Activated T-cell treated with anti-CD3 and anti-CD28 coated beads, Interleukin-2, amount 50 U/mL, for 24 hours (primary cell): ENCODE measurements at regions not wholly inside any gene's neighbourhood (a gene's known extent, or its start where the extent isn't known, plus 50 kb on each side); places are given as distances from the start of the nearest gene placed in this dataset.
A peak's percentile ranks its signal among the peaks of the same experiment; 100 is the strongest.

Experiments
- DNase-seq: peaks from one replicate; pipeline ENCODE4 v3.0.0-alpha.2; 2020
- H3K27ac Mint-ChIP-seq: 2 replicates; pipeline ENCODE4 v1.8.0; 2020; ENCODE audit warnings: mild to moderate bottlenecking, mixed read lengths
- H3K27me3 Mint-ChIP-seq: 2 replicates; pipeline ENCODE4 v1.8.0; 2020; ENCODE audit warnings: mixed read lengths
- H3K36me3 Mint-ChIP-seq: 2 replicates; pipeline ENCODE4 v1.8.0; 2020; ENCODE audit warnings: low read depth, mixed read lengths
- H3K4me1 Mint-ChIP-seq: 2 replicates; pipeline ENCODE4 v1.8.0; 2020; ENCODE audit warnings: low read depth, mixed read lengths
- H3K4me3 Mint-ChIP-seq: 2 replicates; pipeline ENCODE4 v1.8.0; 2020; ENCODE audit warnings: mild to moderate bottlenecking, moderate library complexity, mixed read lengths
- H3K9me3 Mint-ChIP-seq: 2 replicates; pipeline ENCODE4 v1.8.0; 2020; ENCODE audit warnings: mixed read lengths

GRCh38 chr5:68088302-68088701, 127.3 kb upstream of the PIK3R1 start:
- H3K9me3 Mint-ChIP-seq, result no peaks in the 10 kb centered on the region
- H3K4me3 Mint-ChIP-seq, result no peak overlapping the region
- no peak for DNase-seq
- no peaks in the 10 kb centered on the region for H3K36me3 Mint-ChIP-seq
- H3K27ac Mint-ChIP-seq, result no peak overlapping the region
- H3K4me1 Mint-ChIP-seq, result no peaks in the 10 kb centered on the region
- H3K27me3 Mint-ChIP-seq, result no peaks in the 10 kb centered on the region

- H3K4me1 Mint-ChIP-seq, result no peaks in the 10 kb centered on the region
- no peak overlapping the region for H3K27ac Mint-ChIP-seq
- DNase-seq, result no peak
- no peaks in the 10 kb centered on the region for H3K9me3 Mint-ChIP-seq
- no peak overlapping the region for H3K4me3 Mint-ChIP-seq
- no peaks in the 10 kb centered on the region for H3K27me3 Mint-ChIP-seq
- H3K36me3 Mint-ChIP-seq, result no peaks in the 10 kb centered on the region
These were observed 127.7 kb upstream of the PIK3R1 start for GRCh38 chr5:68087866-68088265.

DNA sequence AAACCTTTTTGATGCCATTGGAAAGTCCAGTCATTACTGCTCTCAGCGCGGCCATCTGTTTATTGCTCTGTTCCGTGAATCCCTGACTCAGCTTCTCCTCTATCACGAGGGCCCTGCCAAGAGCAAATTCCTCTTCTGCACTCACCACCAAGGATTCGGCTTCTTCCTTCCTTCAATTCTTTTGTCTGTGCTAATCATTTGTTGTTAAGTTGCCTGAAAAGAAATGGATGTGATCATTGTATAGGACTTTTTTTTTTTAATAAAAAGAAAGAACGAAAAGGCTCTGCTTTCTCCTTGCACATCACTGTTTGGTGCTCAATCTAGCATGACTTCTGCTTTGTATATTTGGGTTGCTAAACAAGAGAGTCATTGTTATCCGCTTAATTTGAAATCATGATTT, 128.7 kb upstream of the PIK3R1 start:
- no peak for DNase-seq
- no peak overlapping the region for H3K4me3 Mint-ChIP-seq
- H3K27ac Mint-ChIP-seq, result no peak overlapping the region

DNA sequence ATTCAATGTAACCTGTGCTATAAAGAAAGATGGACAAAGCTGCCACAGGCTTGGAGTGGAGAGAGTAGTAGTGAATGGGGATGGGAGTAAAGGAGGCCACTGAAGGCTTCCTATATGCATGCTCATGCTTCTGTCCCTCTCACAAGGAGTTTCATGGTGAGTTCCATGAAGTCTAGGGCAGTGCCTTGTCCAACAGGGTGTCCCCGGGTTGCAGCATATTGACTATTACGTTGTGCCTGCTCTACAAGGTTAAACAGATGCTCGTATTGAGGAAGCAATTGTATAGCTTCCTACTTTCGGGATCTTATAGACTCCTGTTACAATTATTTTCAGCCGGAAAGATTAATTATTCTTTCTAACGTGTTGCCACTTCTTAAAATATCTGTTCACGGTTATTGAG, 129.1 kb upstream of the PIK3R1 start:
- Mint-ChIP-seq H3K27ac (no peak overlapping the region), H3K4me1 (no peaks in the 10 kb centered on the region), H3K4me3 (no peak overlapping the region), H3K27me3 (no peaks in the 10 kb centered on the region), H3K36me3 (no peaks in the 10 kb centered on the region), H3K9me3 (no peaks in the 10 kb centered on the region)
- DNase-seq, result no peak

More for the DNA sequence above, 128.7 kb upstream of the PIK3R1 start:
- H3K9me3 Mint-ChIP-seq, result no peaks in the 10 kb centered on the region
- H3K4me1 Mint-ChIP-seq, result no peaks in the 10 kb centered on the region
- H3K27me3 Mint-ChIP-seq, result no peaks in the 10 kb centered on the region
- no peaks in the 10 kb centered on the region for H3K36me3 Mint-ChIP-seq

DNA sequence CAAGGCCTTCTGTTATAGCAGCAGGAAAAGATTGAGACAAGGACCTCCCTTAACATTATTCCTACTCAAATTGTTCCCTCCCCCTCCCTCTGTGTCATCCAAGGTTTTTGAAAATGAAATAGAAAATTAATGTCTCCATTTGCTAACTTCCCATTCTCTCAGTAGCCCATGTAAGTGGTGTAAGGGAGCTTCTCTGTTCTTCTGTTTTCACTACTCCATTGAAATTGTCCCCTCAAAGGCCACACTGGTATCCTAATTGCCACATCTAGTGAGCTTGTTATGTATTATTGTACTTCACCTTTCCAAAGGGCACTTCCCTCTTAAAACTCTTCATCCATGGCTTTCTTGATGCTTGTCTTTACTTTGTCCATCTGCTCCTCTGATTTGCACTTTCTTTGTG, 131.2 kb upstream of the PIK3R1 start:
- H3K4me1 Mint-ChIP-seq, result no peaks in the 10 kb centered on the region
- no peak overlapping the region for H3K27ac Mint-ChIP-seq
- no peak overlapping the region for H3K4me3 Mint-ChIP-seq
- no peak for DNase-seq
- H3K36me3 Mint-ChIP-seq, result no peaks in the 10 kb centered on the region
- H3K9me3 Mint-ChIP-seq, result no peaks in the 10 kb centered on the region
- peaks cover 6% of the 10 kb centered on the region for H3K27me3 Mint-ChIP-seq

DNA sequence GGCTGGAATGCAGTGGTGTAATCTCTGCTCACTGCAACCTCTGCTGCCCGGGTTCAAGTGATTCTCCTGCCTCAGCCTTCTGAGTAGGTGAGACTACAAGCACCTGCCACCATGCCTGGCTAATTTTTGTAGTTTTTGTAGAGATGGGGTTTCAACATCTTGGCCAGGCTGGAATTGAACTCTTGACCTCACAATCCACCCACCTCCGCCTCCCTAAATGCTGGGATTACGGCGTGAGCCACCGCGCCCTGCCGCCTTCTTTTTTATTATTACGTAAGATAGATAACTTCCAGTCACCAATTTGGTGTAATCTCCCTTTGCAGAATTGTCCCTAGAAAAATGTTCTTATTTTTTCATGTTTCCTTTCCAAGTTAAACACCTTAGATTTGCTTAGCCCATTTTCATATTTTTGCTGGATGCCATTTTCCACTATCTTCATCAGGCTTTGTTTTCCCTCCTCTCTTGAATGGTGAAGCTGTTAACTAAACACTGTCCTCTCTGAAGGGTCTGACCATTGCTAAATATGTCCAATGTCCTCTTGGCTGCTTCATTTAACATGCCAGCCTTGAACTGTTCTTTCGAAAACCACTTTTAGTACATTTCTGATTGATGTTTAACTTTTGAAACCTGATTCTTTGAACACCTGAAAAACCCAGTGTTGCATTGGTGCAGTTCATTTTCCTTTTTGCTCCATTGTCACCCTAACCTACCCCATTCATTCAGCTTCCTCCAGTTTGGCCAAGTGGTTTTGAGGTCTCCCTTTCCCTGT, 135.1 kb upstream of the PIK3R1 start:
- H3K4me1 Mint-ChIP-seq, result no peaks in the 10 kb centered on the region
- H3K4me3 Mint-ChIP-seq, result no peak overlapping the region
- no peaks in the 10 kb centered on the region for H3K36me3 Mint-ChIP-seq
- peaks cover 6% of the 10 kb centered on the region for H3K27me3 Mint-ChIP-seq
- DNase-seq, result no peak
- H3K9me3 Mint-ChIP-seq, result no peaks in the 10 kb centered on the region
- H3K27ac Mint-ChIP-seq, result no peak overlapping the region

GRCh38 chr5:68077349-68077894, 138.1 kb upstream of the PIK3R1 start:
- Mint-ChIP-seq H3K36me3 (no peaks in the 10 kb centered on the region), H3K4me3 (no peak overlapping the region), H3K4me1 (no peaks in the 10 kb centered on the region), H3K9me3 (no peaks in the 10 kb centered on the region), H3K27me3 (peaks cover 6% of the 10 kb centered on the region), H3K27ac (no peak overlapping the region)
- no peak for DNase-seq

DNA sequence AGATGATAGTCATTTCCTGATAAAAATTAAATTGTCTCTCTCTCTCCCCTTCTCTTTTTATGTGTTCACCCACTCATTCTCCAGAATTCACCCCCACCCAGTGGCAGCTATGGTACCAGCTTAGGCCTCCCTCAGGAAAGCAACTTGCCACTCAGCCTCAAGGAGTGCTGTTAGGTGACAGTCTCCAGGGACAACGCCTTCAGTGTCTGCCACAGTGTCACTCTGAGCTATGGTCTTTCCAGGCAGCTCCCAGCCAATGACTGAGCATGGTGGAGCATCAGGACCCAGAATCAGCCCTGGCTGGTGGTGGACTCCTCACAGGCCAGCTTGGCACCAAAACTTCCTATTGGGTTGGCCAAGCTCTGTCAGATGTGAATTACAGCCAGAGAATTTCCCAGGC, 140.9 kb upstream of the PIK3R1 start:
- Mint-ChIP-seq H3K36me3 (no peaks in the 10 kb centered on the region), H3K9me3 (no peaks in the 10 kb centered on the region), H3K4me1 (peaks cover 15% of the 10 kb centered on the region), H3K27me3 (no peaks in the 10 kb centered on the region), H3K27ac (no peak overlapping the region), H3K4me3 (no peak overlapping the region)
- no peak for DNase-seq

GRCh38 chr5:68074048-68074632, 141.4 kb upstream of the PIK3R1 start:
- no peaks in the 10 kb centered on the region for H3K36me3 Mint-ChIP-seq
- H3K9me3 Mint-ChIP-seq, result no peaks in the 10 kb centered on the region

DNA sequence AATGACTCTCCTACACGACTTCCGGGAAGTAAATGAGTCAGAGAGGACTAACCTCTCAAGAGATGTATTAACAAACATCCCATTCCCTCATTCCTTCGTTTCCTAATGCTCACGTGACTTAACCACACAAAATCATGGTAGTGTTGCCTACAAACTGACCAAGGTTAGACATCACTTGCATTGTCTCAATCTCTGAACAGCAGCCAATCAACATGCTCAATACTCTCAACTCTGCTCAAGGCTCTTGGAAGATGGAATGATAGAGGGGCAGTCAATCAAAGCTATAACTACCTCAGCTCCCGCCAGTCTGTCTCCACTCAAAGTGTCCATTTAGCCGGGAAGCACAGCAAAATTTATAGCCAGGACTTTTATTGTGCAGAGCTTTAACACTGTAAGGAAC, 143.8 kb upstream of the PIK3R1 start:
- Mint-ChIP-seq H3K36me3 (no peaks in the 10 kb centered on the region), H3K4me3 (no peak overlapping the region), H3K9me3 (no peaks in the 10 kb centered on the region), H3K4me1 (peaks cover 15% of the 10 kb centered on the region), H3K27me3 (no peaks in the 10 kb centered on the region), H3K27ac (no peak overlapping the region)
- no peak for DNase-seq

More at GRCh38 chr5:68074048-68074632, 141.4 kb upstream of the PIK3R1 start:
- Mint-ChIP-seq H3K4me1 (peaks cover 15% of the 10 kb centered on the region), H3K27ac (no peak overlapping the region), H3K27me3 (no peaks in the 10 kb centered on the region), H3K4me3 (no peak overlapping the region)
- no peak for DNase-seq

DNA sequence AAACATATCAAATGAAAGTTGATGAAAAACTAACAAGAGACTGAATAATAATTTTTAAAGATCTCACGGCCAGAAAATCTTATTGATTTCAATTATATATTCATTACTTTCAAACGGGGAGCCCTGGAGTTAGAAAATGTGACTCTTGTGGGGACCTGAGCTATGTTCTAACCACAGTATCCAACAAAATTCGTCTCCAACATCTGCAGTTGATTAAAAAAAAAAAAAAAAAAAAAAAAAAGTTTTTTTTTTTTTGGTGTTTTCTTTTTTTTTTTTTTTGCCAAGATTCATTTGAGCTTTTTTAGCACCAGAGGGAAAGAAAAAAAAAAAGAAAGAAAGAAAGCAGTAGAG, 144.3 kb upstream of the PIK3R1 start:
- Mint-ChIP-seq H3K9me3 (peaks cover 1% of the 10 kb centered on the region), H3K27me3 (no peaks in the 10 kb centered on the region), H3K4me3 (no peak overlapping the region), H3K4me1 (peaks cover 15% of the 10 kb centered on the region), H3K36me3 (no peaks in the 10 kb centered on the region), H3K27ac (peak overlapping the region; percentile 71)
- DNase-seq, result no peak

DNA sequence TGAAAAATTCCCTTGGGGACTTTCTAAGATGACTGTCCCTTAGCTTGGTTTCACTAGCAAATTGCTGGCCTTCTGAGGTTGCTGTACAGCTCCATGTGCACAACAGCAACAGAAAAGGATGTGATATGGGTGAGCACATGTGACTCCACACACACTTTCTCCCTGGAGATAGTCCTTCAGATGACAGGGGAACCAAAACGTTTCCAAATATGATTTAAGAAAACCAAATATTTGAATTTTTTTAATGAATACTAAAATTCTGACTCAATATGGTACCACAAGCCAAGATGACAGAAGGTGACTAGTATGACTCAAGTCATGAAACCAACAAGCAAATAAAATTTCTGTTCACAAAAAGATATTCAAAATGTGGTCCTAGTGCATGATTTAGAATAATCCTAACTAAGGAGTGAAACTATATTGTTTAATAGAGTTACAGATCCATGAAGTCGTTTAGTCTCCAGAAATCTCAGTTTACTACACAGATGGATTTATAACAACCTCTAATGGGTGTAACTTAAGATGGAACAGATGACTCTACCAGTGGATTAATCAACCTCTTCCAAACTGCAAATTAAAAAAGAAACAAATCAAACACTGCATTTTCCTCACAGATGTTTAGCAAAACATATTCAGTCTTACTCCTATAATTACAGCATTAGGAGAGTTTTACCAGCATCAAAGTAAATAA, 144.8 kb upstream of the PIK3R1 start:
- H3K27ac Mint-ChIP-seq, result peak overlapping the region; percentile 71
- H3K4me1 Mint-ChIP-seq, result peaks cover 15% of the 10 kb centered on the region
- H3K9me3 Mint-ChIP-seq, result peaks cover 5% of the 10 kb centered on the region
- H3K36me3 Mint-ChIP-seq, result no peaks in the 10 kb centered on the region
- no peak overlapping the region for H3K4me3 Mint-ChIP-seq
- DNase-seq, result no peak
- no peaks in the 10 kb centered on the region for H3K27me3 Mint-ChIP-seq

- no peaks in the 10 kb centered on the region for H3K36me3 Mint-ChIP-seq
- H3K4me1 Mint-ChIP-seq, result peaks cover 15% of the 10 kb centered on the region
- no peaks in the 10 kb centered on the region for H3K27me3 Mint-ChIP-seq
- DNase-seq, result no peak
- peaks cover 6% of the 10 kb centered on the region for H3K9me3 Mint-ChIP-seq
- no peak overlapping the region for H3K27ac Mint-ChIP-seq
- H3K4me3 Mint-ChIP-seq, result no peak overlapping the region
These were observed 147.5 kb upstream of the PIK3R1 start for GRCh38 chr5:68067976-68068603.

DNA sequence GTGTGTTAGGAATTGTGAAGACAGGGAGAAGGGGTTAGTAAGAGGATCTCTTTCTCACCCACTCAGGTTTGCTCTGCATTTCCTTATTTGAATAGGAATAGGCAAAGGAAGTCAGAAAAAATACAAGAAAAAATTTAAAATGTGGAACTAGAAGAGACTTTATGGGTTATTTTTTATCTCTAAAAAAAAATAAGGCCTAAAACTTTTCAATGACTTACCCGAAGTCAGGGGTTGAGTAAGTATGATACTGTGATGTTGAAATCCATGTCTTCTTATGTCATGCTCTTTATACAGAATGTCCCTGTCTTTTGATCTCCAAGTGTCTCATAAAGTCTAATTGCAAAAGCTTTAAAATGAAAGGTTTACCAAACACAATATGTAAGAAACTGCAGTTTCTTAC, 148.3 kb upstream of the PIK3R1 start:
- peaks cover 6% of the 10 kb centered on the region for H3K9me3 Mint-ChIP-seq
- H3K4me3 Mint-ChIP-seq, result no peak overlapping the region
- H3K4me1 Mint-ChIP-seq, result peaks cover 15% of the 10 kb centered on the region
- no peak overlapping the region for H3K27ac Mint-ChIP-seq
- no peaks in the 10 kb centered on the region for H3K27me3 Mint-ChIP-seq
- no peak for DNase-seq
- H3K36me3 Mint-ChIP-seq, result no peaks in the 10 kb centered on the region
